GM19035 (cell line): ENCODE measurements at regions not wholly inside any gene's neighbourhood (a gene's known extent, or its start where the extent isn't known, plus 50 kb on each side); places are given as distances from the start of the nearest gene placed in this dataset.

Source experiments
- ATAC-seq: cut with Tn5 transposase; IDR thresholded peaks from one replicate; pipeline ENCODE4 v1.9.1; 2021; ENCODE audit not compliant: unreplicated experiment

- ATAC-seq, result no peak
Measured at GRCh38 chr10:111706331-111706730, 477.2 kb downstream of the GPAM start.

GRCh38 chr10:111707076-111707475 is 476.5 kb downstream of the GPAM start:
- no peak for ATAC-seq

GRCh38 chr10:111709603-111710002 is 474.0 kb downstream of the GPAM start:
- ATAC-seq, result no peak

- no peak for ATAC-seq
Measured at GRCh38 chr10:111716032-111716431, 467.5 kb downstream of the GPAM start.

GRCh38 chr10:111724121-111724520 is 459.4 kb downstream of the GPAM start:
- no peak for ATAC-seq

- no peak for ATAC-seq
Measured at GRCh38 chr10:111725050-111725449, 458.5 kb downstream of the GPAM start.

- no peak for ATAC-seq
Measured at GRCh38 chr10:111732166-111732785, 451.3 kb downstream of the GPAM start.

- no peak for ATAC-seq
Measured at GRCh38 chr10:111739125-111739873, 444.3 kb downstream of the GPAM start.

- ATAC-seq, result no peak
Measured at GRCh38 chr10:111739874-111740139, 443.8 kb downstream of the GPAM start.

- no peak for ATAC-seq
Measured at GRCh38 chr10:111745982-111746381, 437.6 kb downstream of the GPAM start.

GRCh38 chr10:111747751-111748150 is 435.8 kb downstream of the GPAM start:
- no peak for ATAC-seq

- no peak for ATAC-seq
Measured at GRCh38 chr10:111748184-111748583, 435.4 kb downstream of the GPAM start.

- ATAC-seq, result no peak
Measured at GRCh38 chr10:111750165-111750849, 433.3 kb downstream of the GPAM start.

- ATAC-seq, result peak; percentile 60
Measured at GRCh38 chr10:111756217-111757061, 427.1 kb downstream of the GPAM start.

- no peak for ATAC-seq
Measured at GRCh38 chr10:111758593-111758992, 425.0 kb downstream of the GPAM start.

GRCh38 chr10:111762114-111762513 is 421.5 kb downstream of the GPAM start:
- no peak for ATAC-seq

- ATAC-seq, result no peak
Measured at GRCh38 chr10:111765216-111765615, 418.3 kb downstream of the GPAM start.

- no peak for ATAC-seq
Measured at GRCh38 chr10:111766464-111766863, 417.1 kb downstream of the GPAM start.

- ATAC-seq, result no peak
Measured at GRCh38 chr10:111767661-111768060, 415.9 kb downstream of the GPAM start.

GRCh38 chr10:111773950-111774349 is 409.6 kb downstream of the GPAM start:
- ATAC-seq, result no peak

- no peak for ATAC-seq
Measured at GRCh38 chr10:111774486-111774885, 409.1 kb downstream of the GPAM start.
